ENCODE measurements at regions not wholly inside any gene's neighbourhood (a gene's known extent, or its start where the extent isn't known, plus 50 kb on each side); places are given as distances from the start of the nearest gene placed in this dataset.

GRCh38 chr2:126306539-126306938 lies 349.4 kb upstream of the GYPC start:
- H3K4me1 Mint-ChIP-seq (ENCODE audit: low read depth): no peaks in the 10 kb centered on the region
- no peaks in the 10 kb centered on the region for H3K9me3 Mint-ChIP-seq
- ATAC-seq: no peak
- ChIA-PET CTCF (no interaction called here), POLR2A (no interaction called here)
- no peak overlapping the region for H3K27ac Mint-ChIP-seq
- H3K27me3 Mint-ChIP-seq: peaks cover 3% of the 10 kb centered on the region
- TF ChIP-seq CTCF (IDR thresholded peaks at IDR 0.05): no peak
- H3K36me3 Mint-ChIP-seq (ENCODE audit: low read depth): no peaks in the 10 kb centered on the region
- no peak overlapping the region for H3K4me3 Mint-ChIP-seq
- intact Hi-C loops (cut with micrococcal nuclease): no loop called here
- DNase-seq: no peak

GRCh38 chr2:126307740-126308139 lies 348.2 kb upstream of the GYPC start:
- no peak overlapping the region for H3K27ac Mint-ChIP-seq
- peaks cover 3% of the 10 kb centered on the region for H3K27me3 Mint-ChIP-seq
- no peaks in the 10 kb centered on the region for H3K36me3 Mint-ChIP-seq (ENCODE audit: low read depth)
- CTCF ChIA-PET: no interaction called here
- H3K4me3 Mint-ChIP-seq: no peak overlapping the region
- intact Hi-C loops (cut with micrococcal nuclease): no loop called here
- ATAC-seq (no peak), DNase-seq (no peak)
- POLR2A ChIA-PET: no interaction called here
- TF ChIP-seq CTCF (IDR thresholded peaks at IDR 0.05): no peak
- no peaks in the 10 kb centered on the region for H3K9me3 Mint-ChIP-seq
- H3K4me1 Mint-ChIP-seq (ENCODE audit: low read depth): no peaks in the 10 kb centered on the region

GRCh38 chr2:126309185-126309584 lies 346.8 kb upstream of the GYPC start:
- ChIA-PET POLR2A (interaction anchor here (0.6 to 0.9 kb wide), 2 partner anchors 8 to 24 kb away, joined by 3 to 4 read pairs; no protein-coding TSS in a partner anchor), CTCF (no interaction called here)
- Mint-ChIP-seq H3K4me3 (no peak overlapping the region), H3K4me1 (ENCODE audit: low read depth) (no peaks in the 10 kb centered on the region), H3K27ac (no peak overlapping the region), H3K27me3 (peaks cover 3% of the 10 kb centered on the region), H3K36me3 (ENCODE audit: low read depth) (no peaks in the 10 kb centered on the region), H3K9me3 (no peaks in the 10 kb centered on the region)
- intact Hi-C loops (cut with micrococcal nuclease): no loop called here
- ATAC-seq (no peak), DNase-seq (no peak)
- no peak for TF ChIP-seq CTCF (IDR thresholded peaks at IDR 0.05)

GRCh38 chr2:126312579-126312978 lies 343.4 kb upstream of the GYPC start:
- POLR2A ChIA-PET: no interaction called here
- Mint-ChIP-seq H3K27me3 (peaks cover 4% of the 10 kb centered on the region), H3K27ac (no peak overlapping the region), H3K9me3 (no peaks in the 10 kb centered on the region), H3K4me3 (no peak overlapping the region), H3K36me3 (ENCODE audit: low read depth) (no peaks in the 10 kb centered on the region), H3K4me1 (ENCODE audit: low read depth) (no peaks in the 10 kb centered on the region)
- TF ChIP-seq CTCF (IDR thresholded peaks at IDR 0.05): no peak
- CTCF ChIA-PET: no interaction called here
- intact Hi-C loops (cut with micrococcal nuclease): no loop called here
- DNase-seq (no peak), ATAC-seq (no peak)

- CTCF ChIA-PET: interaction anchor here (1.5 kb wide), 1 partner anchor 12 kb away, joined by 6 read pairs; no protein-coding TSS in a partner anchor
- intact Hi-C loops (cut with micrococcal nuclease): no loop called here
- DNase-seq (no peak), ATAC-seq (no peak)
- H3K9me3 Mint-ChIP-seq: no peaks in the 10 kb centered on the region
- H3K4me3 Mint-ChIP-seq: no peak overlapping the region
- no peaks in the 10 kb centered on the region for H3K4me1 Mint-ChIP-seq (ENCODE audit: low read depth)
- no peak overlapping the region for H3K27ac Mint-ChIP-seq
- POLR2A ChIA-PET: no interaction called here
- TF ChIP-seq CTCF (IDR thresholded peaks at IDR 0.05): no peak
- H3K36me3 Mint-ChIP-seq (ENCODE audit: low read depth): no peaks in the 10 kb centered on the region
- peaks cover 4% of the 10 kb centered on the region for H3K27me3 Mint-ChIP-seq
These were observed 340.1 kb upstream of the GYPC start for GRCh38 chr2:126315828-126316227.

Measured in activated CD8-positive, alpha-beta T cell treated with anti-CD3 and anti-CD28 coated beads for 36 hours (primary cell).